KMS-11 (cell line): ENCODE measurements at regions not wholly inside any gene's neighbourhood (a gene's known extent, or its start where the extent isn't known, plus 50 kb on each side); places are given as distances from the start of the nearest gene placed in this dataset.

Experiments used
- H2AFZ ChIP-seq: fragments of 200-600 bp; sonication (generic); 2 replicates; pipeline ENCODE4 v1.6.1; 2016; ENCODE audit warnings: antibody characterized with exemption, mixed run types, low read depth
- H3K27ac ChIP-seq: fragments of 200-600 bp; sonication (generic); 2 replicates; pipeline ENCODE4 v1.6.1; 2016; ENCODE audit warnings: mild to moderate bottlenecking, mixed run types
- H3K27me3 ChIP-seq: fragments of 200-600 bp; sonication (generic); 2 replicates; pipeline ENCODE4 v1.6.1; 2017; ENCODE audit warnings: mild to moderate bottlenecking, low read depth, mixed run types, moderate library complexity; ENCODE audit not compliant: insufficient read depth
- H3K36me3 ChIP-seq: fragments of 200-600 bp; sonication (generic); 2 replicates; pipeline ENCODE4 v1.6.1; 2017; ENCODE audit warnings: mild to moderate bottlenecking, mixed run types; ENCODE audit not compliant: insufficient read depth
- H3K4me1 ChIP-seq: fragments of 200-600 bp; sonication (generic); 2 replicates; pipeline ENCODE4 v1.6.1; 2016; ENCODE audit warnings: mild to moderate bottlenecking, low read depth, mixed run types; ENCODE audit not compliant: poor library complexity, severe bottlenecking
- H3K4me2 ChIP-seq: fragments of 200-600 bp; sonication (generic); 2 replicates; pipeline ENCODE4 v1.7.0; 2016; ENCODE audit warnings: mild to moderate bottlenecking, mixed run types
- H3K4me3 ChIP-seq: fragments of 200-600 bp; sonication (generic); IDR thresholded peaks from 2 replicates; pipeline ENCODE4 v1.6.1; 2017; ENCODE audit warnings: low read depth, low read length, mixed read lengths; ENCODE audit not compliant: insufficient read depth
- H3K79me2 ChIP-seq: fragments of 200-600 bp; sonication (generic); 2 replicates; pipeline ENCODE4 v1.6.1; 2016; ENCODE audit warnings: low read depth, mixed run types; ENCODE audit not compliant: insufficient read depth
- H3K9ac ChIP-seq: fragments of 200-600 bp; sonication (generic); 2 replicates; pipeline ENCODE4 v1.6.1; 2016; ENCODE audit warnings: mild to moderate bottlenecking, mixed run types
- H4K20me1 ChIP-seq: fragments of 200-600 bp; sonication (generic); 2 replicates; pipeline ENCODE4 v1.6.1; 2016; ENCODE audit warnings: mild to moderate bottlenecking, mixed run types; ENCODE audit not compliant: insufficient read depth
- CTCF ChIP-seq: fragments of 200-600 bp; sonication (generic); conservative IDR thresholded peaks from 2 replicates; pipeline ENCODE4 v1.6.1; 2017; ENCODE audit warnings: low read depth, mild to moderate bottlenecking, antibody characterized with exemption, low read length, moderate library complexity, mixed read lengths

GRCh38 chr12:98074286-98074685 lies 441.1 kb upstream of the TMPO start:
- H2AFZ ChIP-seq: no peak overlapping the region
- no peak overlapping the region for H3K9ac ChIP-seq
- no peak for TF ChIP-seq CTCF
- no peaks in the 10 kb centered on the region for H4K20me1 ChIP-seq
- no peak overlapping the region for H3K27ac ChIP-seq
- no peaks in the 10 kb centered on the region for H3K27me3 ChIP-seq
- H3K4me2 ChIP-seq: no peak overlapping the region
- no peaks in the 10 kb centered on the region for H3K36me3 ChIP-seq
- no peaks in the 10 kb centered on the region for H3K79me2 ChIP-seq
- H3K4me3 ChIP-seq: no peak overlapping the region
- H3K4me1 ChIP-seq: no peaks in the 10 kb centered on the region

DNA sequence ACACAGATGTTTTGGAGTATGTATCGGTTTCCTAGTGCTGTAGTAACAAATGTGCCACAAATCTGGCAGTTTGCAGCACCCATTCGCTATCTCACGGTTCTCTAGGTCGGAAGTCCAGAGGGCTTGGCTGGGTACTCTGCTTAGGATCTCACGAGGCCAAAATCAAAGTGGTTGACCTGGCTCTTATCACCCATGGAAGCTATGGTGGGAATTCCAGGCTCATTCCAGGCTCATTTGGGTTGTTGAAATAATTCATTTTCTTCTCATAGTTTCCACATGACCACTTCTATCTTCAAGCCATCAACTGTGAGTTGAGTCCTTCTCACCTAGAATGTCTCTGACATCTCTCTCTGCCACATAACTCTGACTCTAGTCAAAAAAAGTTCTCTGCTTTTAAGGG lies 431.0 kb upstream of the TMPO start:
- H3K79me2 ChIP-seq: no peaks in the 10 kb centered on the region
- no peak overlapping the region for H3K4me3 ChIP-seq
- H3K4me1 ChIP-seq: peaks cover 8% of the 10 kb centered on the region
- no peaks in the 10 kb centered on the region for H3K27me3 ChIP-seq
- no peaks in the 10 kb centered on the region for H3K36me3 ChIP-seq
- no peak overlapping the region for H2AFZ ChIP-seq
- no peak overlapping the region for H3K27ac ChIP-seq
- H3K4me2 ChIP-seq: no peak overlapping the region
- H3K9ac ChIP-seq: no peak overlapping the region
- H4K20me1 ChIP-seq: no peaks in the 10 kb centered on the region
- no peak for TF ChIP-seq CTCF

GRCh38 chr12:98085046-98085755 lies 430.2 kb upstream of the TMPO start:
- H2AFZ ChIP-seq: no peak overlapping the region
- peaks cover 8% of the 10 kb centered on the region for H3K4me1 ChIP-seq
- H3K4me3 ChIP-seq: no peak overlapping the region
- H4K20me1 ChIP-seq: no peaks in the 10 kb centered on the region
- no peak overlapping the region for H3K27ac ChIP-seq
- TF ChIP-seq CTCF: no peak
- H3K36me3 ChIP-seq: no peaks in the 10 kb centered on the region
- no peak overlapping the region for H3K9ac ChIP-seq
- H3K79me2 ChIP-seq: no peaks in the 10 kb centered on the region
- H3K4me2 ChIP-seq: no peak overlapping the region
- H3K27me3 ChIP-seq: no peaks in the 10 kb centered on the region

DNA sequence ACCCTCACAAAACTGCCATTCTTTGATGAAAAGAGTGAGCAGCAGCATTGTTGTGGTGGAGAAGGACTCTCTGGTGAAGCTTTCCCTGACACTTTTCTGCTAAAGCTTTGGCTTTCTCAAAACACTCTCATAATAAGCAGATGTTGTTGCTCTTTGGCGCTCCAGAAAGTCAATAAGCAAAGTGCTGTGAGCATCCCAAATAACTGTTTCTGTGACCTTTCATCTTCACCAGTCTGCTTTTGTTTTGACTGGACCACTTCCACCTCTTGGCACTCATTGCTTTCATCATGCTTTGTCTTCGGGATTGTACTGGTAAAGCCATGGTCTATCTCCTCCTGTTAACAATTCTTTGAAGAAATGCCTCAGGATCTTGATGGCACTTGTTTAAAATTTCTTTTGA lies 424.7 kb upstream of the TMPO start:
- Histone ChIP-seq H3K4me2 (no peak overlapping the region), H3K27ac (no peak overlapping the region), H3K27me3 (no peaks in the 10 kb centered on the region), H3K4me1 (peaks cover 2% of the 10 kb centered on the region), H2AFZ (no peak overlapping the region), H3K79me2 (no peaks in the 10 kb centered on the region), H3K9ac (no peak overlapping the region), H4K20me1 (no peaks in the 10 kb centered on the region), H3K36me3 (no peaks in the 10 kb centered on the region), H3K4me3 (no peak overlapping the region)
- TF ChIP-seq CTCF: no peak
